K562 (cell line): ENCODE measurements at regions not wholly inside any gene's neighbourhood (a gene's known extent, or its start where the extent isn't known, plus 50 kb on each side); places are given as distances from the start of the nearest gene placed in this dataset.
A peak's percentile ranks its signal among the peaks of the same experiment; 100 is the strongest.

Experiments
- ARID1B ChIP-seq: fragments of 450-650 bp; IDR thresholded peaks from 2 replicates; pipeline ENCODE4 v1.6.1; 2016; ENCODE audit warnings: antibody characterized with exemption, mild to moderate bottlenecking, inconsistent platforms
- ASH1L ChIP-seq: fragments of 450-650 bp; IDR thresholded peaks from 2 replicates; pipeline ENCODE4 v1.6.1; 2018; ENCODE audit warnings: borderline replicate concordance, mild to moderate bottlenecking, low read depth; ENCODE audit not compliant: partially characterized antibody
- EP300 ChIP-seq: IDR thresholded peaks from 2 replicates; pipeline ENCODE4 v1.6.1; 2012; ENCODE audit warnings: low read length, improper control_type of control experiment
- HMGN3 ChIP-seq: IDR thresholded peaks from 2 replicates; pipeline ENCODE4 v1.6.1; 2011; ENCODE audit warnings: borderline replicate concordance, low read depth, mild to moderate bottlenecking, mixed read lengths, low read length; ENCODE audit not compliant: insufficient read length; ENCODE audit errors: extremely low read depth
- MLX ChIP-seq, 2 experiments: fragments of 450-650 bp in 1 of 2; sonication (generic) in 1 of 2; formaldehyde crosslinking; conservative IDR thresholded peaks; 2 replicates each; pipeline versions ENCODE4 v1.4.0 to v1.8.1; 2020 to 2022; ENCODE audit warnings: mild to moderate bottlenecking in 1 of 2, missing genetic modification reagents in 1 of 2
- PHF21A ChIP-seq: fragments of 450-650 bp; IDR thresholded peaks from 2 replicates; pipeline ENCODE4 v1.6.1; 2017; ENCODE audit warnings: low read depth, borderline replicate concordance
- POLR2AphosphoS2 ChIP-seq: IDR thresholded peaks from 2 replicates; pipeline ENCODE4 v1.6.1; 2012; ENCODE audit warnings: low read length, improper control_type of control experiment
- REST ChIP-seq, 2 experiments: fragments of 450-650 bp; formaldehyde crosslinking in 1 of 2; IDR thresholded peaks; 2 replicates each; pipeline versions ENCODE4 v1.4.0 to v1.6.1; 2014 to 2020; ENCODE audit warnings: mild to moderate bottlenecking in 2 of 2, borderline replicate concordance in 1 of 2, low read depth in 1 of 2
- SMAD4 ChIP-seq: fragments of 250-450 bp; sonication (Bioruptor Pico); conservative IDR thresholded peaks from 2 replicates; pipeline ENCODE4 v1.8.0; 2021; ENCODE audit warnings: inconsistent platforms, mild to moderate bottlenecking, moderate library complexity
- SREBF1 ChIP-seq: fragments of 150-350 bp; IDR thresholded peaks from 2 replicates; pipeline ENCODE4 v1.6.1; 2014; ENCODE audit warnings: antibody characterized with exemption, low read depth, low read length, borderline replicate concordance
- ZNF3 ChIP-seq: fragments of 250-450 bp; sonication (Bioruptor Pico); IDR thresholded peaks from 2 replicates; pipeline ENCODE4 v1.5.0; 2021; ENCODE audit warnings: mild to moderate bottlenecking, moderate library complexity
- ZSCAN29 ChIP-seq: fragments of 450-650 bp; IDR thresholded peaks from 2 replicates; pipeline ENCODE4 v1.6.1; 2017
- TF ChIP-seq, protein P1 (sequence below): fragments of 450-650 bp; formaldehyde crosslinking; conservative IDR thresholded peaks from 2 replicates; pipeline ENCODE4 v1.4.0; 2022; ENCODE audit warnings: mild to moderate bottlenecking, missing genetic modification characterization
- TF ChIP-seq, protein P2 (sequence below): sonication (generic); formaldehyde crosslinking; IDR thresholded peaks from 2 replicates; pipeline ENCODE4 v1.8.1; 2023; ENCODE audit warnings: mild to moderate bottlenecking, missing genetic modification reagents, moderate library complexity
- TF ChIP-seq, protein P3 (sequence below): sonication (generic); formaldehyde crosslinking; IDR thresholded peaks from 2 replicates; pipeline ENCODE4 v1.8.0; 2022; ENCODE audit warnings: mild to moderate bottlenecking, missing genetic modification reagents

- TF ChIP-seq, protein P1, sequence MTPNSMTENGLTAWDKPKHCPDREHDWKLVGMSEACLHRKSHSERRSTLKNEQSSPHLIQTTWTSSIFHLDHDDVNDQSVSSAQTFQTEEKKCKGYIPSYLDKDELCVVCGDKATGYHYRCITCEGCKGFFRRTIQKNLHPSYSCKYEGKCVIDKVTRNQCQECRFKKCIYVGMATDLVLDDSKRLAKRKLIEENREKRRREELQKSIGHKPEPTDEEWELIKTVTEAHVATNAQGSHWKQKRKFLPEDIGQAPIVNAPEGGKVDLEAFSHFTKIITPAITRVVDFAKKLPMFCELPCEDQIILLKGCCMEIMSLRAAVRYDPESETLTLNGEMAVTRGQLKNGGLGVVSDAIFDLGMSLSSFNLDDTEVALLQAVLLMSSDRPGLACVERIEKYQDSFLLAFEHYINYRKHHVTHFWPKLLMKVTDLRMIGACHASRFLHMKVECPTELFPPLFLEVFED (CRISPR knock-in tag): no peak
- TF ChIP-seq SREBF1 (no peak), ASH1L (peak; percentile 87), MLX (CRISPR knock-in tag; conservative IDR thresholded peaks at IDR 0.05) (no peak), ZNF3 (CRISPR knock-in tag) (no peak), ZSCAN29 (no peak), EP300 (no peak), ARID1B (no peak), SMAD4 (CRISPR knock-in tag) (no peak), POLR2AphosphoS2 (no peak), PHF21A (no peak), HMGN3 (no peak), REST (IDR thresholded peaks at IDR 0.05; ENCODE audit: borderline replicate concordance) (peak; percentile 100), REST (CRISPR knock-in tag; IDR thresholded peaks at IDR 0.05; ENCODE audit: low read depth) (peak; percentile 98)
- TF ChIP-seq, protein P2, sequence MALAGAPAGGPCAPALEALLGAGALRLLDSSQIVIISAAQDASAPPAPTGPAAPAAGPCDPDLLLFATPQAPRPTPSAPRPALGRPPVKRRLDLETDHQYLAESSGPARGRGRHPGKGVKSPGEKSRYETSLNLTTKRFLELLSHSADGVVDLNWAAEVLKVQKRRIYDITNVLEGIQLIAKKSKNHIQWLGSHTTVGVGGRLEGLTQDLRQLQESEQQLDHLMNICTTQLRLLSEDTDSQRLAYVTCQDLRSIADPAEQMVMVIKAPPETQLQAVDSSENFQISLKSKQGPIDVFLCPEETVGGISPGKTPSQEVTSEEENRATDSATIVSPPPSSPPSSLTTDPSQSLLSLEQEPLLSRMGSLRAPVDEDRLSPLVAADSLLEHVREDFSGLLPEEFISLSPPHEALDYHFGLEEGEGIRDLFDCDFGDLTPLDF (CRISPR knock-in tag): peak; percentile 68; the same call in 1 of the 2 replicates
- TF ChIP-seq, protein P3, sequence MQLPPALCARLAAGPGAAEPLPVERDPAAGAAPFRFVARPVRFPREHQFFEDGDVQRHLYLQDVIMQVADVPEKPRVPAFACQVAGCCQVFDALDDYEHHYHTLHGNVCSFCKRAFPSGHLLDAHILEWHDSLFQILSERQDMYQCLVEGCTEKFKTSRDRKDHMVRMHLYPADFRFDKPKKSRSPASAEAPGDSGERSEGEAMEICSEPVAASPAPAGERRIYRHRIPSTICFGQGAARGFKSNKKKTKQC: peak; percentile 94
Observed at GRCh38 chr3:10594915-10595314, 89.5 kb upstream of the ATP2B2 start (continued).
